Spleen (tissue), 7 donors: ENCODE measurements at regions not wholly inside any gene's neighbourhood (a gene's known extent, or its start where the extent isn't known, plus 50 kb on each side); places are given as distances from the start of the nearest gene placed in this dataset.

Experiments used
- CTCF ChIP-seq, 11 experiments: fragments of 200-600 bp in 7 of 11; fragments of 450-650 bp in 4 of 11; sonication (generic) in 4 of 11; IDR thresholded peaks in 8 of 11; conservative IDR thresholded peaks in 3 of 11; 1 replicate in 7 of 11; 2 replicates in 4 of 11; pipeline versions ENCODE4 v1.4.0 to v1.8.0; 2016 to 2021; ENCODE audit warnings: antibody characterized with exemption in 11 of 11, inconsistent platforms in 4 of 11, mild to moderate bottlenecking in 1 of 11
- POLR2A ChIP-seq, 3 donors: fragments of 450-650 bp; IDR thresholded peaks; one replicate each; pipeline ENCODE4 v1.5.1; 2017; ENCODE audit warnings: antibody characterized with exemption in 3 of 3, mild to moderate bottlenecking in 1 of 3
- donor health status: DM: no; HTN: no; CAD: no; lungs with moderate emphysema.
- donor health status: DM: no; HTN: no; CAD: no.
- donor health status: DM: no; HTN: no; CAD: no.

DNA sequence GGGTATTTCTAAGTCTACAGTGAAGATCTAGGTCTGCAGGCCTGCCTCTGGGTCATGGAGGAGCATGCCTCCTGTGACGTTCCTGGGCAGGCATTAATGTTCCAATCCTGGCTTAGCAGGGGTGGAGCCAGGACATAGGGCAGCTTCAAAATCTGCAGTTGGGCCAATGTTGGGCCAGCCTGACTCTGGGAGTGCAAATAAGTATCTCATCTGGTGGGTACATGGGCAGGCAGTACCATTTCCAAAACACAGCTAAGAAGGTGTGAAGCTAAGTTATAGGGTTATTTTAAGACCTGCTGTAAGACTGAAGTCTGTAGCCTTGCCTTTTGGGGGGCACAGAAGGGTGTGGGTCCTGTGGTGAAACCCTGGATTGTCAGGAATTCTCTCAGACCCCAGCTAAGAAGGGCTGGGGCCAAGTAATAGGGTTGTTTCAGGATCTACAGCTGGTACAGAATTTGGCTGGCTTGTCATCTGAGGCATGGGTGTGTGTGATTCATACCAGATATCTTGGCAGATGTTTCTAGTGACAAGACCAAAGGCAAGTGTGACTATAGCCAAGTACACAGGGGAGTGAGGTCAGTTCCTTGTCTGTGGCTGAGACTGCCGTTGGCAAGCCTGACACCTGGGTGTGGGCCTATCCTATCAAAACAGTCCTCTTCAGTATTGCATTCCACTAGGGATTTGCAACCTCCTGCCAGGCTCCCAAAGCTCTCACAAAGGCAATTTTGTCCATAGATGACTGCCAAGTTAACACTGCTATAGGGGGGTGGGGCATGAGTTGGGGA is 468.7 kb upstream of the B3GALT2 start:
- TF ChIP-seq POLR2A (IDR thresholded peaks at IDR 0.05): no peak
- TF ChIP-seq CTCF (IDR thresholded peaks at IDR 0.05 in 8 of 11, conservative IDR thresholded peaks at IDR 0.05 in 3 of 11): no peak
